ENCODE measurements at regions not wholly inside any gene's neighbourhood (a gene's known extent, or its start where the extent isn't known, plus 50 kb on each side); places are given as distances from the start of the nearest gene placed in this dataset.

DNA sequence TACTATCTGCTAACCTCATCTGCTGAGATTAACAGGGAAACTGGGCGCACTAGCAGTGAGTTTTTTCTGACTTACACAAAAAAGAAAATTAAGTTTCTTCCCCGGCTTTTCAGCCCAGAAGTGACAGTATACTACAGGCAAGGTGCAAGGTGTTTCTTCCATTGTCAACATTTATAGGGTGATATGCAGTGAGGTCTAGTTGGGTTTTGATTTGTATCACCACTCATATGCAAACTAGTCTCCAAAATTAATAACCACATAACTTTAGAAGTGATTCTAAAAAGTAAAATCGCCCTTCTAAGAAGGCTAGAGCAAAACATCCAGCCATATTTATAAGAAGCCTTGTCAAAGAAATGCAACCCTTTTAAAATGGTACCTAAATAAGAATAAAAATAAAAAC is 640.1 kb downstream of the ARAP2 start:
- no peak for DNase-seq (ENCODE audit: low read depth in 1 of 2, low spot score in 2 of 2)
- H3K56ac ChIP-seq (replicated peaks; ENCODE audit: insufficient read length, low read depth, low read length), result no peak overlapping the region
- no peaks in the 10 kb centered on the region for H4K20me1 ChIP-seq (replicated peaks in 1 of 2; ENCODE audit: control insufficient read depth in 1 of 2, insufficient read depth in 2 of 2, low read length in 2 of 2)
- H3K27me3 ChIP-seq (replicated peaks in 1 of 4; ENCODE audit: control insufficient read depth in 3 of 4, extremely low read depth in 1 of 4, insufficient read depth in 3 of 4, low read length in 3 of 4), result no peaks in the 10 kb centered on the region
- no peak overlapping the region for H4K8ac ChIP-seq (ENCODE audit: extremely low read depth, insufficient read depth, low read length)
- H2AK5ac ChIP-seq (ENCODE audit: low read depth, low read length), result no peak overlapping the region
- H3K4me2 ChIP-seq (ENCODE audit: insufficient read depth in 1 of 2, low read depth in 2 of 2, low read length in 2 of 2), result no peak overlapping the region
- 95% methylated on average over 3 of the region's 3 CpGs; no CpG with 5 or more reads in 1 of the 2 experiments for WGBS, 2 experiments (ENCODE audit: extremely low coverage in 1 of 2, insufficient coverage in 1 of 2, insufficient read length in 1 of 2, insufficient replicate concordance in 2 of 2, low coverage in 1 of 2, low lambda C conversion rate in 2 of 2, missing lambda C conversion rate in 1 of 2)
- no peak for TF ChIP-seq GABPA (IDR thresholded peaks at IDR 0.05; ENCODE audit: borderline replicate concordance, insufficient read depth, low read length)
- no peak for TF ChIP-seq BCL11A (IDR thresholded peaks at IDR 0.05; ENCODE audit: low read depth in 2 of 2, low read length in 2 of 2)
- no peak for TF ChIP-seq SP2 (IDR thresholded peaks at IDR 0.05; ENCODE audit: low read length)
- no peak for TF ChIP-seq KDM4A (IDR thresholded peaks at IDR 0.05; ENCODE audit: low read depth, low read length, severe bottlenecking)
- TF ChIP-seq HDAC6 (IDR thresholded peaks at IDR 0.05; ENCODE audit: low read depth, low read length), result no peak
- no peak overlapping the region for H2BK5ac ChIP-seq (ENCODE audit: low read depth, low read length)
- H3K4ac ChIP-seq (replicated peaks; ENCODE audit: insufficient read length, low read depth, low read length), result no peak overlapping the region
- H2BK20ac ChIP-seq (ENCODE audit: low read length), result no peak overlapping the region
- no peaks in the 10 kb centered on the region for H3K4me1 ChIP-seq (replicated peaks in 1 of 4; ENCODE audit: control insufficient read depth in 3 of 4, insufficient read depth in 4 of 4, low read length in 3 of 4)
- no peaks in the 10 kb centered on the region for H3K79me2 ChIP-seq (ENCODE audit: control insufficient read depth in 1 of 2, insufficient read depth in 2 of 2, low read length in 2 of 2)
- H3K23ac ChIP-seq (ENCODE audit: insufficient read length), result no peak overlapping the region
- H3K14ac ChIP-seq (ENCODE audit: insufficient read length), result no peak overlapping the region
- ChIA-PET CTCF (ENCODE audit: partially characterized antibody) (no interaction called here), POLR2A (ENCODE audit: partially characterized antibody) (no interaction called here)
- no peak overlapping the region for H4K91ac ChIP-seq (replicated peaks; ENCODE audit: insufficient read length, low read length)
- H2BK12ac ChIP-seq (ENCODE audit: low read depth, low read length), result no peak overlapping the region
- no peaks in the 10 kb centered on the region for H3K79me1 ChIP-seq (ENCODE audit: low read depth, low read length)
- no peak overlapping the region for H2BK120ac ChIP-seq (replicated peaks; ENCODE audit: low read depth, low read length)
- no peaks in the 10 kb centered on the region for H3K36me3 ChIP-seq (ENCODE audit: control insufficient read depth in 2 of 4, insufficient read depth in 4 of 4, low read length in 3 of 4)
- H3K18ac ChIP-seq (ENCODE audit: extremely low read depth, low read length), result no peak overlapping the region
- H3K9me3 ChIP-seq (ENCODE audit: insufficient read depth in 2 of 2, low read depth in 1 of 2, low read length in 1 of 2), result no peaks in the 10 kb centered on the region
- H4K5ac ChIP-seq (ENCODE audit: insufficient read length, low read depth, low read length), result no peak overlapping the region
- no peaks in the 10 kb centered on the region for H3K23me2 ChIP-seq (ENCODE audit: low read depth, low read length)
- no peak overlapping the region for H3K9ac ChIP-seq (replicated peaks in 1 of 4; ENCODE audit: extremely low read depth in 1 of 4, low read depth in 3 of 4, low read length in 3 of 4)
- H3K27ac ChIP-seq (ENCODE audit: low read depth, low read length), result no peak overlapping the region
- no peak overlapping the region for H2BK15ac ChIP-seq (ENCODE audit: low read length)
- no peak overlapping the region for H2AFZ ChIP-seq (ENCODE audit: low read length)
- no peak overlapping the region for H3K4me3 ChIP-seq (ENCODE audit: extremely low read depth in 1 of 4, insufficient read depth in 2 of 4, low read depth in 3 of 4, low read length in 4 of 4)
- no peak for FAIRE-seq
